ENCODE measurements at regions not wholly inside any gene's neighbourhood (a gene's known extent, or its start where the extent isn't known, plus 50 kb on each side); places are given as distances from the start of the nearest gene placed in this dataset.
"Not testable (repeated sequence)": the region's sequence is repeated elsewhere in the genome, so short reads cannot be mapped to it uniquely, and the experiment has no call there.

DNA sequence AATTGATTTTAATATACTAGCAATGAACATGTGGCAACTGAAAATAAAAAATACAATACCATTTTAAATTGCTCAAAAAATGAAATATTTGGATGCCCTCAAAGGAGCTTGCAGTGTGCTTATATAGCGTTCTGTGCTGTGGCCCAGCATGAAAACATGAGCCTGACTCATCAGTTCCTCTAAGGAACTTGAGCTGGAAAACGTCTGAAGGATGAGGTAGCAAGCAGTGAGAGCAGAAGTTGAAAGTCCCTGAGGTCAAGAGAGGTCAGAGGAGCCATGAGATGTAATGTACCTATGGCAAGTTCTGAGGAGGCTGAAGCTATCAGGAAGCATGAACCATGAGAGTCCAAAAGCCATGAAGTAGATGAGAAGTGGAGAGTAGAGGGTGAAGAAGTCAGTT is 59.7 kb downstream of the HMGB3 start:
- no peak for ATAC-seq

DNA sequence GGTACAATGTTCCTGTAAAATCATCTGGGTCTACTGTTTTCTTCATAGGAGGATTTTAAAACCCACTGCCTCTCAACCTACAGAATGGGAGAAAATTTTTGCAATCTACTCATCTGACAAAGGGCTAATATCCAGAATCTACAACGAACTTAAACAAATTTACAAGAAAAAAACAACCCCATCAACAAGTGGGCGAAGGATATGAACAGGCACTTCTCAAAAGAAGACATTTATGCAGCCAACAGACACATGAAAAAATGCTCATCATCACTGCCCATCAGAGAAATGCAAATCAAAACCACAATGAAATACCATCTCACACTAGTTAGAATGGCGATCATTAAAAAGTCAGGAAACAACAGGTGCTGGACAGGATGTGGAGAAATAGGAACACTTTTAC is 83.2 kb downstream of the HMGB3 start:
- not testable (repeated sequence) for ATAC-seq

DNA sequence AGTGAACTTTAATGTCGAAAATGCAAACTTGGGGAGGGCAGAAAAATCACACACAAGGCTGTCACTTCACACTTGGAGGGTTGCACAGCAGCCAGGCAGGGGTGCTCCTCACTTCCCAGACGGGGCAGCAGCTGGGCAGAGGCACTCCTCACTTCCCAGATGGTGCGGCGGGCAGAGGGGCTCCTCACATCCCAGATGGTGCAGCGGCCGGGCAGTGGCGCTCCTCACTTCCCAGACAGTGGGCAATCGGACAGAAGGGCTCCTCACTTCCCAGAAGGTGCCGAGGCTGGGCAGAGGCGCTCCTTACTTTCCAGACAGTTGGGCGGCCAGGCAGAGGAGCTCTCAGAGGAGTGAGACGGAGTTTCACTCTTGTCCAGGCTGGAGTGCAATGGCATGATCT is 90.6 kb downstream of the HMGB3 start:
- ATAC-seq, result no peak

DNA sequence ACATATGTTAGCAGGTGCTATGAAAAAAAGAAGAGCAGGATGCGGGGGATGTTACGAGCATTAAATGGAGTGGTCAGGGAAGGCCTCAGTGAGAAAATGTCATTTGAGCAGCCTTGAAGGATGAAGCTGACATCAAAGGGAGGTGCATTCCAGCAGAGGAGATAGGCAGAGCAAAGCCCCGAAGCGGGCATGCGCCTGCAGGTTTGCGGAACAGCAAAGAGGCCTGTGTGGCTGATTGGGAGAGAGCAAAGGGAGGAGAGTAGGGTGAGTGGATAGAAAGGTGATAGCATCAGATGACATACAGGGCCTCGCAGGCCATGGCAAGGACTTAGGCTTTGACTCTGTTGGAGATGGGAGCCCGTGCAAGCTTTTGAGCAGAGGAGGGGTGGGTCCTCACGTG is 95.4 kb upstream of the GPR50 start:
- no peak for ATAC-seq

DNA sequence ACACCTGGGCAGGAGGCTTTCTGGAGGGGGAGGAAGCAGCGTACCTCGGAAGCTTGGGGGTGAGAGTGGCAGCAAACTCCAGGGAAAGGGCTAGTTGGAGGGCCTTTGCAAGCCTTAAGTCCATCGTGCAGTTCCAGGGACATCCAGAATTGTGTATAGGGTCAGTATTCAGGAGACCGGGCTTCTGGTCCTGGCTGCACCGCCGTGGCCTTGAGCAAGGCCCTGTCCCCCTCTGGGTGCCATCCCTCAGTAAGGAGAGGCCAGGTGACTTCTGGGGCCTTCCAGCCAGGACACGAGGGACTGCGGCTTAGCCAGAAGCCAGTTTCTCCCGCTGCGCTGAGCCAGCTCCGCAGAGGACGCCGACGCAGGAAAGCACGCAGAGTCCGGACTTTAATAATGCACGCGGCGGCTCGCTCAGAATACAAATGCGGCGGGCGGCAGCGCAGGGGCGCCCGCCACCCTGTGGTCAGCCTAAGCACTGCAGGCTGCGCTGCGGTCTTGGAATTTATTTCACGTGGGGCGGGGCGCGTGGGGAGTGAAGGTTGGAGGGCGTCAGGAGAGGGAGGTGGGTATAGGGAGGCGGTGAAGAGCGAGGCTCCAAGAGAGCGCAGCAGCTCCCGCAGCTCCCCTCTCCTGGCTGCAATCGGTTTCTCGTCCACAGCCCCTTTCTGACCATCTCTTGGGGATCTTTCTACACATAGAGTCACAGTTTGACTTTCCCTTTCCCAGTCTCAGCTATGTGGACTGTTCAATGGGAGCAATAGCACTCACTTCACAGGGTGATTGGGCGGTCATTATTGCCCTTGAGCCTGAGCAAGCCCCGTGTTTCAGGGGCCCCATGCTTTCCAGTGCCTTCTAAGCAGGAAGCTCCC is 94.1 kb upstream of the GPR50 start:
- ATAC-seq, result peak; percentile 90

DNA sequence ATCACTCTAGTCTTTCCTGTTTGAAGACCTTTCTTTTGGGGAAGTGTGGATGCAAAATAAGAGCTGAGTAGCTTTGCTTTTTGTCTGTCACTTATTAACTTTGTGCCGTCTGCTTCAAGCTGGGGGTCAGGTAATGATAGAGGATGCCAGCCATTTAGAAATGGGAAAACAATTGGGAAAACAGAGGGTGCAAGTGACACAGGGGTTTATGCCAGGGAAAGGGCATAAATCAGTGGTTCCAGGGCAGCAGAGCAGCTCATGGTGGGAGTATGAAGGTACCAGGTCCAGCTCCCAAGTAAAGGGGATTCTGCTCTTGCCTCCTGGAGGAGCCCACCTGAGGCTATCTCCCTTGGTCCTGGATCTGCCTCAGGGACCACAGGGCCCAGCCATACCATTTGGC is 91.9 kb upstream of the GPR50 start:
- ATAC-seq, result no peak

DNA sequence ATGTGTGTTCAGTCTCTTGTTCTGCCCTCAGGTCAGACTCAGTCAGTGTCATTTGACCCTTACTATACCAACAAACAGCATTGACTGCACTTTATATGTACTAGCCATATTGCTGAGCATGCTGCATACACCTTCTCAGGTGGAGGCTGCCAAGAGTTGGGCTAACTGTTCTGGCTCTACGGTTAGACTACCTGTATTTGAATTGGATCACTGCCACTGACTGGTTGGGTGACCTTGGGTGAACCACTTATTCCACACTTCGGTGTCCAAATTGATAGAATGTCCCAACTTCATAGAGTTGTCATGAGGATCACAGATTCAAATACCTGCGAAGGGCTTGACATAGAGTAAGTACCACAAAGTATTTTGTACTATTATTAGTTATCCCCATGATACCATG is 91.2 kb upstream of the GPR50 start:
- ATAC-seq, result no peak

DNA sequence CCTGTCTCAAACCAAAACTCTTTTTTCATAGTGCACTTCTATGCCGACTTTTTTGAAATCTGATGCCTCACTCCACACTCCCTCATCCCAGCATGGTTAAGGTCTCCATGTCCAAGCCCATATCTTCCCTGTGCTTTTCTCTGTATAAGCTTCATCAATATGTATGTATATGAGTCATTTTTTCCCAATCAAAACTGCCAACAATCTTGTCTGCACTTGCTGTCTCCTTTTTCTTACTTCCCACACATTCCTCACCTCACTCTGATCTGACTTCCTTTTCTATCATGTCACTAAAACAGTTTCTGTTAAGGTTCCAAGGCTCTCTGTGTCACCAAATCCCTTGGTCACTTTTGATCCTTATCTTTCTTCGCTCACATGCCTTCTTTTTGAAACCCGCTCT is 88.2 kb upstream of the GPR50 start:
- no peak for ATAC-seq

DNA sequence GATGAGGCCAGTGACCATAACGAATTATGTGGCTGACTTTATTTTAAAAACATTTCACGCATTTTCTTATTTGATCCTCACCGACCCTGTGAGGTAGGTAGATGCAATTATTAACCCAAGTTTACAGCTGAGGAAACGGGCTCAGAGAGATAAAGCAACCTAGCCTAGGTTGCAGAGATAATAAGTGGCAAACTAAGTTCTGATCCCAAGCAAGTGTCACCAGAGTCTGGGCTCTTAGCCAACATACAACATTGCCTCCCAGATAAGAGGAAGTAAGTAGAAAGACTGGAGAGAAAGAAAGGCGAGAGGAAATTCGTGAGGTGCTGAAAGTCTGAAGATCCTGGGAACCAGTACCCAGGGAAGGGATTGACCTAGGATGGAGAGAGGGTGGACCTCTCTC is 77.4 kb upstream of the GPR50 start:
- ATAC-seq, result no peak

DNA sequence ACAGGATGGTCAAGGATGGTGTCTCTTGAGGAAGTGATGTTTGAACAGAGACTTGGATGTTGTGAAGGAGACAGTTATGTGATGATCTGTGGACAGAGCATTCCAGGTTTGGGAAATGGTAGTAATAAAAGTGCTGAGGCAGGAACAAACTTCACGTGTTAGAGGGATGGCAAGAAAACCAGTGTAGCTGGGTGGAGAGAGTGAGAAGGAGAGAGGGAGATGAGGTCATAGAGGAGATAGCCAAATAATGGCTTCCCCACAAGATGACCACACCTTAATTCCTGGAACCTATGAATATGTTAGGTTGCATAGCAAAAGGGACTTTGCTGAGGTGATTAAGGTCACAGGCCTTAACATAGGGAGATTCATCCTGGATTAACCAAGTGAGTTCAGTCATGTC is 75.6 kb upstream of the GPR50 start:
- no peak for ATAC-seq

DNA sequence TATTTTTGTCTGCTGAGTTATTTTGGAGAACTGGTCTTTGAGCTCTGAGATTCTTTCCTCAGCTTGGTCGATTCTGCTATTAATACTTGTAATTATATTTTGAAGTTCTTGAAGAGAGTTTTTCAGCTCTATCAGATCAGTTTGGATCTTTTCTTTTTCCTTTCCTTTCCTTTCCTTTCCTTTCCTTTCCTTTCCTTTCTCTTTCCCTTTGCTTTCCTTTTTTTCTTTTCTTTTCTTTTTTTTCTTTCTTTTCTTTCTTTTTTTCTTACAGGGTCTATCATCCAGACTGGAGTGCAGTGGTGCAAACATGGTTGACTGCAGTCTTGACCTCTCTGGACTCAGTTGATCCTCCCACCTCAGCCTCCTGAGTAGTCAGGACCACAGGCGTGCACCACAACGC is 63.2 kb upstream of the GPR50 start:
- not testable (repeated sequence) for ATAC-seq
